HG03159 (cell line): ENCODE measurements at regions not wholly inside any gene's neighbourhood (a gene's known extent, or its start where the extent isn't known, plus 50 kb on each side); places are given as distances from the start of the nearest gene placed in this dataset.
"Not testable (repeated sequence)": the region's sequence is repeated elsewhere in the genome, so short reads cannot be mapped to it uniquely, and the experiment has no call there.

Experiments
- ATAC-seq: cut with Tn5 transposase; IDR thresholded peaks from one replicate; pipeline ENCODE4 v1.9.1; 2021; ENCODE audit warnings: mild to moderate bottlenecking, moderate library complexity; ENCODE audit not compliant: unreplicated experiment

- no peak for ATAC-seq
Measured at GRCh38 chr13:86920961-86921360, 750.2 kb upstream of the SLITRK5 start.

DNA sequence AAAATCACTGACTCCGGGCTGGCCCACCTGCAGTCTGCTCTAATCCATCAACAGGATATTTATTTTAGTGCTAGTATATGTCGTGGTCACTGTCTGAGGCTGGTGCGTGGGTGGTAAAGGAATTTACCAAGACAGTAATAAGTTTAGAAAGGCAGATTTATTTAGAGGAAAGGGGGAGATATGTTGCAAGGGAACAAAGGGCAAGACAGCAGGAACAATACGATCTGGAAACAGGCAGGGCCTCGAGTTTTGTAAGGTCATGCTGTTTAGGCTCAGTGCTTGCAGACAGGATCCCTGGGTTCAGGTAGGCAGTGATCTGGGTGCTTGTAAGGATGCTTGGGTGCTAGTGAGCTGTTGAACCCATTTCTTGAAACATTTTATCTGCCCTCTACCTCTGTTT, 748.2 kb upstream of the SLITRK5 start:
- no peak for ATAC-seq

DNA sequence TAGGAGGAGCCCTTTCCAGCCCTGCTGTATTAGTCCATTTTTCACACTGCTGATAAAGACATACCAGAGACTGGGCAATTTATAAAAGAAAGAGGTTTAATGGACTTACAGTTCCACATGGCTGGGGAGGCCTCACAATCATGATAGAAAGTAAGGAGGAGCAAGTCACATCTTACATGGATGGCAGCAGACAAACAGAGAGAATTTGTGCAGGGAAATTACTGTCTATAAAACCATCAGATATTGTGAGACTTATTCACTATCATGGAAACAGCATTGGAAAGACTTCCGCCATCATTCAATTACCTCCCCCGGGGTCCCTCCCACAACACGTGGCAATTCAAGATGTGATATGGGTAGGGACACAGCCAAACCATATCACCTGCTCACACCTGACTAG, 744.3 kb upstream of the SLITRK5 start:
- ATAC-seq, result not testable (repeated sequence)

DNA sequence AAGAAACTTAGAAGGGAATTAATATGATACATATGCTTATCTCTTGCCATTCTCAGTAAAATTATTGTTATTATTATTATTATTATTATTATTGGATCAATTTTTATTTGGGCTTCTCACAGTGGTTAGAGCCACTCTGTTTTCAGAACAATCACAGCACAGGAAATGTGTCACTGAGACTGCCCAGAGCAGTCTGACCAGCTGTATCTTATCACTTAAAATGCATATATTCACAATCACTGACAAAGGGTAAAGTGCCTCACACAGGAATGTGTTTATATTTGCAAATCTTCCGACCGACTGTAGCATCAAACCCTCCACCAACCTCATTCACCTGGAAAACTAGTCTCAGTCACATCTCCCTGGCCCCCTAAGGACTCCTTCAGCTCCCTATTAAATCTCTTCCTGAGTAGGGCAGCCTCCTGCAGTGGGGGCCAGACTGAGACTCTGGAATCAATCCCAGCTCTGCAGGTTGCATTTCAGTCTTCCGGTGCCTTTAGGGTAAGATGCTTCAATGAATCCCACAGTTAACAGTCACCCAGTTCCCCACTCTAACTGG, 738.3 kb upstream of the SLITRK5 start:
- ATAC-seq, result no peak

GRCh38 chr13:86933676-86934075, 737.5 kb upstream of the SLITRK5 start:
- no peak for ATAC-seq

DNA sequence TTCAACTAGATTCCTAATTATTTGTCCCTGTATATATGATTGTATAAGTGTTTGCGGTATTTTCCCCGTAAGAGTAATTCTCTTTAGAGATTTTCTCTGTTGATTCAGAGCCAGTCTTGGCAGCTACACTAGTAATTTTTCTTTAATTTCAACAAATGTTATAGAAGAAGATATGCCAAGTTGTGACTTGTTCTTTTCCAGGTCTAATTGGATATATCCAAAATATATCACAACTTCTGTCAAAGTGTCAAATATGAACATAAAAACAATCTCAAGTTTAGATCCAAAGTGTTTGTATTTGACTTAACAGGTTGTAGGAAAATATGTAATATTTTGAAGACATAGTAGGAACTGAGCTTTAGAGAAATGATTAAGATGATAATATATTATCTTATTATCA, 733.9 kb upstream of the SLITRK5 start:
- no peak for ATAC-seq

- ATAC-seq, result no peak
Measured at GRCh38 chr13:86945584-86945983, 725.6 kb upstream of the SLITRK5 start.

DNA sequence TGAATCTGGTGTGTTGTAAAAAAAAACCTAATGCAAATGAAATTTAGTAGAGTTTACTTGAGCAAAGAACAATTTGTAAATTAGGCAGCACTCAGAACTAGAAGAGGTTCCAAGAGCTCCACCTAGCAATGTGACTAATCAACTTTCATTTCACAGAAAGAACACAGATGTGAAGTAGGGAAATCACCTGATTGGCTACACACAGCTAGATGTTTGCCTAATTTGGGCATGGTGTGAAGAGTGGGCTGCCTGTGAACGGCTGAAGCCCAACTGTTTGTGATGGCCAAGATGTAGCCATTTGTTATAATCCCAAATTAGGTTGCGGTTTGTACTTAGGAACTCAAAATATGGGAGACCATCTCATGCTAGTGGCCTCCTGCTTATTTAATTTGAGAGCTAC, 724.4 kb upstream of the SLITRK5 start:
- ATAC-seq, result no peak

GRCh38 chr13:86954341-86954740, 716.8 kb upstream of the SLITRK5 start:
- no peak for ATAC-seq

DNA sequence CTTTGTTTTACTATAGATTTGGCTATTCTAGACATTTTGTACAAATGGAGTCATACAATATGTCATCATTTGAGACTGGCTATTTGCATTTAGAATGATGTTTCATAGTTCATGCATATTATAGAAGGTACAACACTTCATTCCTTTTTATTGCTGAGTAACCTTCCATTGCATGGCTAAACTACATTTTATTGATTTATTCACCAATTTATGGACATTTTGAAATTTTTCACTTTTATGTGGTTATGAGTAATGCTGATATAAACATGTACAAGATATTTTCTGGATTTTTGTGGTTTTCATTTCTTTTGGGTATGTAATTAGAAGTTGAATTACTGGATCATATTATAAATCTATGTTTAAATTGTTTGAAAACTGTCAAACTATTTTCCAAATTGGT, 710.3 kb upstream of the SLITRK5 start:
- no peak for ATAC-seq

DNA sequence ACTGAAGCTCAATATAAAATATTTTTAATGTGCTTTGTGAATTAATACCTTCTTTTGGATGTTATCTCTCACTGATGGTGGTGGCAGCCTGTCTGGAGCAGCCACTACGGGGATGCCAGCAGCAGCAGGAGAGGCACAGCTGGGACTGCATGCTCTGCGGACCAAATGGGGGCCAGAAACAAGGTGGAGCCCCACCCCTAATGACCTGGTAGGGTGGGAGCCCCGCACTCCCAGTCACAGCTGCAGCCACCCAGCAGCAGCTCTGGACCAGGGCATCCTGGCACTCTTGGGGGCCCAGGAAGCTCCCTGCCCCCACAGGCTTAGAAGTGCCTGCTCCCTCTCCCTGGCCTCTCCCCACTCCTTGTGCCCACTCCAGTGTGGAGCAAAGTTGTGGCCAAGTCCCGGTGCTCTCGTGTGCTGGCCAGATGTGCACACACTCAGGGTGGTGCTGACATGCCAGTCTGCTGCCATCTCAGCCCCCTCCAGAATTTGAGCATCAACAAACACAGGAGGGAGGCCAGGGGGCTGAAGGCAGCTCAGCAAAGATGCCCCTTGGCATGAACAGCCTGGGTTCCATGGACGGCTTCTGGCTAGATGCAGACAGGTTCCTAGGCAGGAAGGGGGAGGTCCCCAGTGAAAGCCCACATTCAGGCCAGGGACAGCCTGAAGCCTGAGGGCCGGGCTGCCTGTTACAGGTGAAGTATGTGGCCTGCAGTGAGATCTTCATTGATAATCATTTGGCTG, 696.7 kb upstream of the SLITRK5 start:
- no peak for ATAC-seq

DNA sequence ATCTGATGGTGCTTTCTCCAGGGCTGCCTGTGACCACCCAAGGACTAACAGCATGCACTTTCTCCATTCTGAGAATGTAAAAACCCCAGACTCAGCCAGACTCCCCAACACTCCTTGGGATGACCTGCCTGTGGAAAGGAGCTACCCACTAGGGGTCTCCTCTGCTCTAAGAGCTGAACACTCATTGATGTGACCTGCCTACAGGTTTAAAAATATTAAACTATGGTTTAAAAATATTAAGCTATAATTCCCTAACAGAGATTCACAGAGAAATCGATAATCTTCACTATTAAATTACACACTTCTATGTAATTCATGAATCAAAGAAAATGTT, 696.2 kb upstream of the SLITRK5 start:
- ATAC-seq, result no peak

DNA sequence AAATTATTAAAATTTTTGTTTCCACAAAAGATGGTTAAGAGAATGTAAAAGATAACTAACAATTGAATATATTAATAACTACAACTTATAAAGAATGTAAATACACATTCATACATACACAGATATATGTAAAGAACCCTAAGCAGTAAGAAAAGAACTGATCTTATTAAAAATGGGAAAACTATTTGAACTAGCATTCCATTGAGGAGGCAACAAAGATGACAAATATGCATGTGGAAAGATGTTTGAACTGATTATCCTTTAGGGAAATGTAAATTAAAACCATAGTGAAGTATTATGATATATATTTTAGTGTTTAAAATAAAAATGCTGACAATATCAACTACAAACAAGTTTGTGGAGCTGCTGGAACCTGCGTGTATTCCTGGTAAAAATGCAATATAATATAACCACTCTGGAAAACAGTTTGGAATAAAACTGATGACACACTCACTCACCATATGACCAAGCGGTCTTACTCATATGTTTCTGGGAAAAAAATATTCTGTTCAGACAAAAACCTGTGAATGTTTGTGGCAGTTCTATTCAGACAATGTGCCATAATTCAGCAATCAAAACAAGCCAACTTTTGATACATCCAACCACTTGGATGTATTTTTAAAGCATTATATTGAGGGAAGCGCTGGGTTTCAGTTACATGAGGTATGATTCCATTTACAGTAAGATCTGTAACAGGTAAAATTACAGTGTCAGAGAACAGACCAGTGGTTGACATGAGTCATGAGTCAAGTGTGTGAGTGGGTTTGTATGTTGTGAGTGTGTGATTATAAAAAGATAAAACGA, 694.4 kb upstream of the SLITRK5 start:
- no peak for ATAC-seq

- no peak for ATAC-seq
Measured at GRCh38 chr13:86986448-86986847, 684.7 kb upstream of the SLITRK5 start.

GRCh38 chr13:86992251-86992650, 678.9 kb upstream of the SLITRK5 start:
- no peak for ATAC-seq

DNA sequence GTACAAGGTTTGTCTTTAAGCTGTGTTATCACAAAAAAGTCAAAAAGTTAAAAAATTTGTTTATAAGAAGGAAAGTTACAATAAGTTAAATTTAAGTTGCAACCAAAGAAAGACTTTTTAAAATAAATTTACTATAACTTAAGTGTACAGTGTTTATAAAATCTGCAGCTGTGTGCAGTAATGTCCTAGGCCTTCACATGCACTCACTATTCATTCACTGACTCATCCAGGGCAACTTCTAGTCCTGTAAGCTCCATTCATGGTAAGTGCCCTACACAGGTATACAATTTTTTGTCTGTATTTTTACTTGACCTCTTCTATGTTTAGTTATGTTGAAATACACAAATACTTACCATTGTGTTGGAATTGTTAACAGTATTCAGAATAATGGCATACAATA, 667.9 kb upstream of the SLITRK5 start:
- no peak for ATAC-seq

DNA sequence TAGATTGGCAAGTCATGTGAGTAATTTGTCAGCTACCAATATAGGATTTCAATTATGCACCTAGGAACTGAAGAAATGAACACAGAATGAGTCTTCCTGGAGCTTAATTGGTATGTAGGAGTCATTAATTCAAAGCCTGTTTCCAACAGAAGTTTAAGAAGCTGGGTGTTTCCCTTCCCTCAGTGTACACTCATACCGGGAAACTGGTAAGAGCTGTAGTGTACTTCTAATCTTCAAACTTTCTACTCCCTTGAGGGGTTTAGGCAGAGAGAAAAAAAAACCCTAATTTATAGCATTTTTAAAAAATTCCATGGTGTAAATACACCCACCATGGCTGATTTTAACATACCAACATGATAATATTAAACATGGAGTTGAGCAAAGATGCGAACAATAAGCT, 665.7 kb upstream of the SLITRK5 start:
- no peak for ATAC-seq

GRCh38 chr13:87035526-87035925, 635.6 kb upstream of the SLITRK5 start:
- no peak for ATAC-seq

DNA sequence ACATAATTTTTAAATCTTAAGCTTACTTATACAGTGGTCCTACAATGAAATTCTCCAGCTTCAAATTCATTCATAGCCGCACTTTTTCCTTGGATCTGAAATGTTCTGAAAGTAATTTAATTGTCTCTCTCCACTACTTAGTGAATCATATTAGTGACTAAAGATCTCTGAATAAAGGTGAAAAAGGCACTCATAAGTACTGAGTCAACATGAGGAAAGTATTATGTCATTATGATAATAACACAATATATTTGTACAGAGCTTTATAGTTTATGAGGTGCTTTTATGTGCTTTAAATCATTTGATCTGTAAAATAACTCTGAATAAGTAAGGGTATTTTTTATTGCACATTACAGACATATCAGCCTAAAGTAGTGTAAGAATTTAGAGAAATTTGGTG, 628.2 kb upstream of the SLITRK5 start:
- no peak for ATAC-seq

DNA sequence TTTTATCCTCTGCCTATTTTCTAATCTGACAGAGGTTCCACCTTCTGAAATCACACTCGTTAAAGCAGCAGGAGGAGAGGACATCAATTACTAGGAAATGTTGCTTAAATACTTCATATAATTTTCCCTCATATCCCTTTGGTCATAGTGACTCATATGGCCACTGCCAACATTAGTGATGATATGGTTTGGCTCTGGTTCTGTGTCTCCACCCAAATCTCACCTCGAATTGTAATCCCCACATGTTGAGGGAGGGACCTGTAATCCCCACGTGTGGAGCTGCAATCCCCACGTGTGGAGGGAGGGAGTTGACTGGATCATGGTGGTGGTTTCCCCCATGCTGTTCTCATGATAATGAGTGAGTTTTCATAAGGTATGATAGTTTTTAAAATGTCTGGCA, 618.4 kb upstream of the SLITRK5 start:
- no peak for ATAC-seq

DNA sequence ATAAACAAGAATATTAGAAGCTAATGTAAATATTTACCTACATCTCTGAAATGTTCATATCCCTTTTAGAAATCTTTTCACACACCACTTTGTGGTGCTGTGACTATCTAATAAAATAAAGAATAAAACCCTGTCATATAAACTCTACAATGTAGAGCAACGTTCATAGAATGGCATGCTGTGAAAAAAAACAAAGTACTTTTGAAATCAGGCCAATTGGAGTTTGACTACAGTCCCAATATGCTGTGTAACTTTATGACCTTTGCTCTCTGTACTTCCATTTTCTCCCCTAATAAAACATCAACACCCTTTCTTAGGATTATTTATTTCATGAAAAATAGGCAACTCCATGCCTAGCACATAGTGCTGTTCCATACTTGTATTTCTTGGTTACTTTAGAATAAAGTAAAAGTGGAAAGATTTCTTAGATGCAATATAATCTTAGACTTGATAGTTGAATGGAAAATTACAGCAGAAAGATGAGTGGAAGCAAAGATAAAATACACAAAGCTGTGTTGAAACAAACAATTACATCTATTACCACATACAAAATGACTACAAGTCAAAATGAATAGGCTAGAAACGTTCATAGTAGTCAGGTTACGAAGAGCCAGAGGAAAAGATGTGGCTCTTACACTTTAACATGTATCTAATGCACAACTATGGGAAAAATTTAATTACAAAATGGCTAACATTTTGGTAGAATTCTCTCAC, 613.2 kb upstream of the SLITRK5 start:
- no peak for ATAC-seq
